ENCODE measurements at regions not wholly inside any gene's neighbourhood (a gene's known extent, or its start where the extent isn't known, plus 50 kb on each side); places are given as distances from the start of the nearest gene placed in this dataset. TPM values are rescaled to one million over a fixed set of nuclear protein-coding genes. Genes with fewer than 3 reads are reported as not detected.

Small RNAs in the stretch of these regions (small RNA-seq; reads per million reads assigned to genes)
- gene AC139792.3 (ENCODE audit: low replicate concordance), result not detected

All from lung (tissue), 1 donor.